NCI-H82 (cell line): ENCODE measurements at regions not wholly inside any gene's neighbourhood (a gene's known extent, or its start where the extent isn't known, plus 50 kb on each side); places are given as distances from the start of the nearest gene placed in this dataset.
"Not testable (repeated sequence)": the region's sequence is repeated elsewhere in the genome, so short reads cannot be mapped to it uniquely, and the experiment has no call there.

Experiments used
- DNase-seq: peaks from one replicate; lab custom pipeline; 2025; lab: John Stamatoyannopoulos, UW

DNA sequence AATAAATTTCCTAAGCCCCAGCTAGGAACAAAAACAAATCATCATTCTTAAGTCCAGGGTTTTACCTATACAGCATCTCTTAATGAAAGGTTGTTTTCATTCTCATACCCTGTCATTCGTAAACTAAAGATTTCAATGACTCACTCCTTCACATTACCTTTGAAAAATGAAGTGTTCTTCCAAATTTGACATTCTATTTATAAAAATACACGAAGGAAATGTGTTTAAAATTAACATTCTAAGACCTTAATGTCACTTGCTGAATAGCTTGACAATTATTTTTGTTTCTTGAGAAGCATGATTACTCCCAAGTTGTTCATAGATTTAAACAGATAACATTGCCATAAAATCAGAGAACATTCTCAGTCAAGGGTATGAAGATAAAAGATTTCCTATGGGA is 1188.3 kb upstream of the SORCS1 start:
- DNase-seq, result no peak

DNA sequence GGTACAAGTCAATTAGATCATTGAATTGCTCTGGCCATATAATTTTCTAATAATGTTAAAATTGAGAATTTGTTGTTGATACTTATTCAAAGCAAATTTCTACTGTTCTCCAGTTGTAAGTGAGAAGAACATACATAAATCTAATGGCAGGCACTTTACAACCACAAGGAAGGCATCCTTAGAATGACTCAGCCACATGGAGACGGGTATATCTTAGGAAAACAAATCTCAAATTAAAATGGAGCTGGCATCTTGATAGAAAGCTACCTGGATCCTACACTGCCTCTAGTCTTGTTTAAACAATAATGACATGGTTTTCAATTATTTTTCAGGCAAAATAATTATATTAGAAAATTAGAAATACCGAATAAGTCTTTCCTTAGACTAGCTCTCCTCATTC is 1183.7 kb upstream of the SORCS1 start:
- DNase-seq, result no peak

DNA sequence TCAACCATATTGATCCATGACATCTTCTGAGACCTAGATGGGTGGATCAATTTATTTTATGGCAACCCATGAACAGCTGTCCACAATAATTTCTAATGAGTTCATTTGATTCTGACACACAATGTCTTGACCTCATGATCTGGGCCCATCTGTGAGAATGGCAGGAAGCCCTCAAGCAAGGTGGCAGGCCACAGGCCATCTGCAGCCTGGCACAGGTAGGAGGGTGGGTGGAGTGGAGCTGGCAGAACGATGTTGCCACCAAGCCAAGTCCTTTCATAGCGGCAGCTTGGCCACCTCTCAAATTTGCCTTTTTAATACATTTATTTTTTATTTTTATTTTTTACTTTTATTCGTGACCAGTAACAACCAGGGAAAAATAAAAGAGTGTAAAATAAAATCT is 1181.6 kb upstream of the SORCS1 start:
- DNase-seq, result no peak

DNA sequence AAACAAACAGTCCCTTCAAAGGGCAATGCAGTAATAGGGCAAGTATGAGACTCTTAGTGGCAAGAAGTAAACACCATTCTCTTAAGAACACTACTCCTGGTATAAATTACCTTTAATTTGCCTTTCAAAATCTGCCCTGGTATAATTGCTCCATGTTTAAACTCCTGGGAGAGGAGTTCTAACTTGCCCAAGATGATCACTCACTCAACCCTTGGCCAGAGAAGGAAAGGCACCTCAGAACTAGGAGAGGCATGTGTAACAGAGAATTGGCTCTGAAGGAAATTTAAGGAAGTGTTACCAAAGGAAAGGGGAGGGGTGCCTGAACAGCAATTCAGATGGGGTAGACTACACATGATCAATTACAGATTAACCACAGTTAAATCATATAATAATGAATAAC is 1173.6 kb upstream of the SORCS1 start:
- DNase-seq, result no peak

DNA sequence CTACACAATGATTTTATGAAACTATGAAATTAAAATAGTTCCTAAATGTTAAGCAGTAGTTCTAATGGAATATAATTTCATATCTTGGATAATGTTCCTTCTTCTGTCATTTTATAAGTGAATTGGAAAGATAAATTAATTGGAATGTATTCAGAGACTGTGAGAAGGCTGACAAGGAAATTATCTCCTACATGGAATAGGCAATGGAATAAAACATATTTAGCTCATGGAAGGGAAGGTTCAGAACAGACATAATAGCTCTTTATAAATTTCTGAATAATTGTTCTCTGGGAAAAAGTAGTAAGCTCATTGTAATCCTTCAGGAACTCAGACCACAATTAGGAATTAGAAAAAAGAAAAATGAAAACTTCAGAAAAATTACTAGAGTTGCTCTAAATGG is 1172.3 kb upstream of the SORCS1 start:
- no peak for DNase-seq

DNA sequence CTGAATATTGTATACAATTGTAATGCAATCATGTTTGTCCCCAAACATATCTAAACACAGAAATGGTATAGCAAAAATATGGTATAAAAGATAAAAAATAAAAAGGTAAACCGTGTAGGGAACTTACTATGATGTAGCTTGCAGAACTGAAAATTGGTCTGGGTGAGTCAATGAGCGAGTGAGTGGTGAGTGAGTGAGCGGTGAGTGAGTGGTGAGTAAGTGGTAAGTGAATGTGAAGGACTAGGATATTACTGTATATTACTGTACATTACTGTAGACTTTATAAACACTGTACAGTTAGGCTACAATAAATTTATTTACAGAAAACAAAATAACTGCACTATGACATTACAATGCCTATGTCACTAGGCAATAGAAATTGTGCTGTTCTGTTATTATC is 1163.2 kb upstream of the SORCS1 start:
- no peak for DNase-seq

DNA sequence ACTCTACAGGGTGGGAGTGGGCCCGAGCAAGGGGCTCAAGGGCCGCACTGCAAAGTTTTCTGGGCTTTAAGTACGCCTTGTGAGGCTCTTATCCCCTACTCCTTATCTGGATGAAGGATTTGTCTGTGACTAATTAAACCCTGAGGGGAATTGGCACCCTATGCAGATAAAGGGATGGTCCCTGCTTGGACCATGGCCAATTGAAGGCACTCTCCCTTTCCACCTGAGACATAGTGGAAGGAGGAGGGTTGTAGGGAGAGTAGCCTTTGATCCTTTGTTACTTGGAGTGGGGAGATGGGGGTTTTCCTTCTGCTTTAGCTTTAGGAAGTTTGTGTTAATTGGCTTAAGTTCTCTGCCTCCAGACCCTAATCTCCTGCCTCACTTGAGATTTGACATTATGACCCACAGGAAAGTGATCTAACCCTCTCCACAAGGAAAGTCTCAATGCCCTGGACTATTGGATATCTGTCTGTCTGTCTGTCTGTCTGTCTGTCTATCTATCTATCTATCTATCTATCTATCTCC is 1158.8 kb upstream of the SORCS1 start:
- peak; percentile 86 for DNase-seq

DNA sequence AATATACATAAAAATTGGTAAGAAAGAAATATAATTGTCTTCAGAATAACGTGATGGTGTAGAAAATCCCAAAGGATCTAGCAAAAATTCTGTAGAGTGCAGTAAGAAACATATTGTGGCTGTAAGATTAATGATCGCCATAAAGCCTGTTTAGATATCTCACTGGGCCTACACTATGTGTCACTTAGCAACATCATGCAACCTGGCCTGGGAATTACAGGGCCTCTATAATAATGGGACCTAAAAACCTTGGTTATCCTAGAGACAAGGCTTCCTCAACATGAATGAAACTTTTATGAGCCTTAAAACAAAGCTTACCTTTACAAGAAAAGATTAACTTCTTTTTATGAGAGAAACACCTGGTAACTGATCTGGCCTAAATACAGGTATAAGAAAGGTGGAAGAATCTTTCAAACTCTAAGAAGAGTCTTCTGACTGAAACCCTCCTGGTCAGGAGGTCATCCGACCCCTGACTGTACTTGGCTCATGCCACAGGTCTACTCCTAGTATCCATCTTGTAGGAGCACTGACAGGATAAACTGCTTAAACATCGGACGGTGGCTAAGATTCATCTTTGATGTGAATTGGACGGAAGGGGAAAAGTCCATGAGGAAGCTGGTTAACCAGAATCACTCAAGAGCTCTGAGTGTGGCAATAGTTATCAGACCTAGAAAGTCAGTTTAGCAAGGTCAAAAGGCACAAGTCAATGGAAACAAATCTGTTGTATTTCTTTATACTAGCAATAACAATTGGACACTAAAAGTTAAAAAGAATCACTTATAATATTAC is 1155.1 kb upstream of the SORCS1 start:
- DNase-seq, result no peak

DNA sequence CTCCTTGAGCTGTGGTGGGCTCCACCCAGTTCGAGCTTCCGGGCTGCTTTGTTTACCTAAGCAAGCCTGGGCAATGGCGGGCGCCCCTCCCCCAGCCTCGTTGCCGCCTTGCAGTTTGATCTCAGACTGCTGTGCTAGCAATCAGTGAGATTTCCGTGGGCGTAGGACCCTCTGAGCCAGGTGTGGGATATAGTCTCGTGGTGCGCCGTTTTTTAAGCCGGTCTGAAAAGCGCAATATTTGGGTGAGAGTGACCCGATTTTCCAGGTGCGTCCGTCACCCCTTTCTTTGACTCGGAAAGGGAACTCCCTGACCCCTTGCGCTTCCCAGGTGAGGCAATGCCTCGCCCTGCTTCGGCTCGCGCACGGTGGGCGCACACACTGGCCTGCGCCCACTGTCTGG is 1151.1 kb upstream of the SORCS1 start:
- not testable (repeated sequence) for DNase-seq

DNA sequence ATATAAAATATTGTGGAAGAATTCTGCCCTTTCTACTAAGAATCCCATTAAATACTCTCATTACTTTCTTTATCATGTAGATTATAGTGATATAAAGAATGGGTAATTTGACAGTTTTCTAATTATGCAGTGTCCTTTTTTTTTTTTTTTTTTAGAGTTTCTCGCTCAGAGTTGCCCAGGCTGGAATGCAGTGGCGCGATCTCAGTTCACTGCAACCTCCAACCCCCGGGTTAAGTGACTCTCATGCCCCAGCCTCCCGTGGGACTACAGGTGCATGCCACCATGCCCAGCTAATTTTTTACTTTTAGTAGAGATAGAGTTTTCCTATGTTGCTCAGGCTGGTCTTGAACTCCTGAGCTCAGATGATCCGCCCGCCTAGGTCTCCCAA is 1143.4 kb upstream of the SORCS1 start:
- DNase-seq, result no peak

DNA sequence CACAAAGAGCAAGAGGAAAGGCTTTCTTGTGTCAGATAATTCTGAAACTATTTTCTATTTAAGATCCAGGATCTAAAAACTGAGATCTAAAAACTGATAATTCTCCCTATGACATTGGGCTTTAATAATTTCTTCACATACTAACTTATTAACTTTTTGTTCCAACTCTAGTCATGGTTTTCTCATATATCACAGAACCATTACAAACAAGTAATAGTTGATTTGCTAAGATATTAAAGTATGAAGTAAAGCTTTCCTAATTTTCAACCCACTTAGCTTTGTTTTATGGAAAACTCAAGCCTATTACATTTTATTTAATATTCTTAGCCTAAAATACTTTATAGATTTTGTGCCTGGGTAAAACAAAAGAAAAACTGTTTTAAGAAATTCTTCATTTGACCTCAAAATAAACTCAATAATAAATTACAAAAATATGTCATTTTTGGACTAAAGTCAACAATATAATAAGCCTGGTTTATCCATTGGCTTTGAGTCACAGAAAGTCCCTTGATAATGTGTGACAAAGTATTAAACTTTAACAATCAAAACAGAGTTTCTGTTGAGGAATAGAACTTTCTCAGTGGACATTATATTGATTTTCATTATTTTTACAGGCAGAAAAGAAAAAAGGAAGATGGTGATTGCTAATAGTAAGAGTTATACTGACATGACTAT is 1142.9 kb upstream of the SORCS1 start:
- no peak for DNase-seq

DNA sequence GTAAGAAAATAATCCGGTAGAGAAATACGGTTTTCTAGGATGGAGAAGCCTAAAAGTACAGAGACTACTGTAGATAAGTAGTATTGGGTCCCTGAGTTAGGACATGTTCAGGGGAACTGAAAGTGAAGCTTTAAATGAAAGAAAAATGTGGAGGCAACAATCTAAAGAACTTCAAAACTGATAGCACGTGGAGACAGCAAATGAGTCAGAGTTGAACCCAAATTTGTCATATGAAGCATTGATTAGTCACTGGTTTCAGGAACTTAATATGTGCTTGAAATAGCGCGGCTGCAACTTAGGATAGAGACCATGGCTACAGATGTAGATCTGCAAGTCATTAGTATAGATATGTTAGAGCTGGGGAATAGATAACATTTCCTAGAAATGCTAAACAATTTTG is 1138.6 kb upstream of the SORCS1 start:
- no peak for DNase-seq

DNA sequence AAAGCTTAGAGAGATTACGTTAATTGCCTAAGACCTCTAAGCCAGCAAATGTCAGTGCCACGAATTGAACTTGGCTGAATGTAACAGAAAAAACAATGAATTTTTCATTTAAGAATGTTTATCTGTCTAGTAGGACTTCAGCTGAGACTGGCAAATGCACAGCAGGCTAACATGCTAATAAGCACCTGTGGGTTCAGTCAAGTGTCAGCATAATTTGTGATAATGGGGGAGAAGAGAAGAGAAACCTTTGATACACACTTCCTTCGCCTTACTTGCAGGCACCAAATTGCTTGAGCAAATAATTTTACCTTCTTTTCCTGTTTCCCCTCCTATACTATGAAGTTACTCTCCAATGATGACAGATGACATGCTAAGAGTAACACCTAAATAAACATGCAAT is 1136.5 kb upstream of the SORCS1 start:
- DNase-seq, result no peak

DNA sequence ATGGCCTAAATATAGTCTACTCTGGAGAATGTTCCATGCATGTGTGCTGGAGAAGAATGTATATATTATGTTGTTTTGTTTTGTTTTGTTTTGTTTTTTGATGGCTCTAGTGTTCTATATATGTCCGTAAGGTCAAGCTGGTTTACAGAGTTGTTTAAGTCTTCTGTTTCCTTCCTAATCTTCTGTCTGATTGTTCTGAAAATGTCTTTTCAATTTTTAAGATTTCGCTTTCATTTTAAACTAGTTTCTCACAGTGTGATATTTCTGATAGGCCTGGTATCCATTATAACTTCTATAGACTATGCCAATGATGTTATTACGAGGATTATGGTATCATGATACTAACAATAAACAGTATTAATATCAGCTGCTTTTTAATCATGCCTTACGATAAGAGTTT is 1126.3 kb upstream of the SORCS1 start:
- no peak for DNase-seq

DNA sequence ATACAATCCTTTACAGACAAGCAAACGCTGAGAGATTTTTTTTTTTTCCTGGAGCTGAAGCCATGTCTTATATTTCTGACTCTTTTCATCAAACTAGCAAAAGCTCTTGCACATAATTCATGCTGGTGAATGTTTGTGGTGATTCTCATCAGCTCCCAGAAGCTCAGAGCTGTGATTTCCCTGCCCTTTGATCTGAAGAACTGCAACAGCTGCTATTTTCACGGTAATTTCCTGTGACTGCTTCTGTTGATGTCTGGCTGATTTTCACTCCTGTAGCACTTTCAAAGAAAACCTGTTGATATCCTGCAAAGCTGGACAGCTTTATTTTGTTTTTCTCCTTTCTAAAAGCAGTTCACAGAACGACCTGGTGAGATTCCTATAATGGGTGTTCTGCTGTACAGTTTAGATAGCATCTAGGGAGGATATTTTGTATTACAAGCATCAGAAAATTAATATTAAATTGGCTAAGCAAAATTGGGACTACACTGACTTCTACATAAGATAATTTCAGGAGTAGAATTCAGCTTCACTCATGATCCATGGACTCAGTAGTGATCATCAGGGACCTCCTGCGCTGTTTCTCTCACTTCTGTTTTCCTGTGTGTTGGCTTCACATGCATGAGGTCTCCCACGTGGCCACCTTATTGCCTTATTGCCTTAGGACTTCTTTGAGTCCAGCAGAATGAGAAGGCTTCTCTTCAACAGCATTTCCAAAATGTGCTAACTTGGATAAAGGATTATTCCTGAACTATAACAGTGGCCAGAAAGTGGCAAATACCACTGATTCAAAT is 1111.6 kb upstream of the SORCS1 start:
- DNase-seq, result no peak

DNA sequence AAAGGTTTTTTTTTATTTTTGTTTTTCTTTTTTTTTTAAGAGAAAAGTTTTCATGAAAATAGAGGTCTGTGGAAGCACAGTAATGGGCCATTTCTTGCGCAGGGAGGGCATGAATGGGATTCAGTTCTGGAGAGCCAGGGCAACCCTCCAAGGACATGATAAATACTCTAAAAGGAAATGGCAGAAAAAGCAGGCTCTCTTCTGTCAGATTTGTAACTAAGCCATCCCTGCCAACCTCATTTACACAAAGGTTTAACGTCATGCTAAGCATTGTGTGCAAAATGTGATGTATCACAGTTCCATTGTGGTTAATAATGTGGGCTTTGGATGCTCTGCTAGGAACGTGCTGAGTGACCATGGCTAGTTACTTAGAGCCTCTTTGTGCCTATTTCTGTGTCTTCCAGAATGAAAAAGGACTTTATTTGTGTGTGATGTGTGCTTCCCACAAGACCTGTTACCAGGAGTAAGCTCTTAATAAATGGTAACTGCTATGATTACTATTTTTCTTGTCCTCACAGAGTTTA is 1095.9 kb upstream of the SORCS1 start:
- DNase-seq, result no peak

DNA sequence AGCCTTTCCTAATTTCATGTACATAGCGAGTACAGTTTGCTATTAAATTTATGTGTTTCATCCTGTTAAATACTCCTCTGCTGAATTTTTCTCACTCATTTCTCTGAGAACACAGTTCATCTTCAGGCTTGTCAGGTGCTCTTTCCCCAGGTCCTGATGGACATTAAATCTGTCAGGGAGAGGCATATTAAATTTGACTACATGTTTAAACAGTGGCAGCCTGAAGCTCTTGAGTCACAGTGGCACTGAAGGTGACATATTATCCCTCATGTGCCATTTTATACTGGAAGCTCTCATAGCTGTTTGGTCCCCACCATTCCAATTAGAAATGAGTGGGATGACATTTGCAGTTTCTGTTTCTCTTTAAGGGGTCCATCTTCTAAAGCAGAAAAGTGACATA is 1089.6 kb upstream of the SORCS1 start:
- DNase-seq, result no peak

DNA sequence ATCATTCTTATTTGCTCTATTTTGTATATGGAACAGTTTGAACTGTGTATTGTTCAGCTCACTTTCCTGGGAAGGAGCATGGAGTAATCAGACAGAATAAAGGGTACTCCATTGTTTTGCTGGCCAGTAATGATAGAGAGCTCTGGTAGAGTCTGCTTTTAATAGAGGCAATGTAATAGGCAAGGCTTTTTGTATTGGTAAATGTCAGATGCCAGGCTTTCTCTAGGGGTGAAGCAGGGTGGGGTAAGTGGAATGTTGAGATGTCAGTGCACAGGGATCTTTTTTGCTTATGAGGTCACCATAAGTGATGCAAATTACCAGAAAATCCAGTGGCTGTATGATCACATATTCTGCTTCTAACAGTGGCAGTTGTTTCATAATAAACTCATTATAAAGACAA is 1088.3 kb upstream of the SORCS1 start:
- no peak for DNase-seq

DNA sequence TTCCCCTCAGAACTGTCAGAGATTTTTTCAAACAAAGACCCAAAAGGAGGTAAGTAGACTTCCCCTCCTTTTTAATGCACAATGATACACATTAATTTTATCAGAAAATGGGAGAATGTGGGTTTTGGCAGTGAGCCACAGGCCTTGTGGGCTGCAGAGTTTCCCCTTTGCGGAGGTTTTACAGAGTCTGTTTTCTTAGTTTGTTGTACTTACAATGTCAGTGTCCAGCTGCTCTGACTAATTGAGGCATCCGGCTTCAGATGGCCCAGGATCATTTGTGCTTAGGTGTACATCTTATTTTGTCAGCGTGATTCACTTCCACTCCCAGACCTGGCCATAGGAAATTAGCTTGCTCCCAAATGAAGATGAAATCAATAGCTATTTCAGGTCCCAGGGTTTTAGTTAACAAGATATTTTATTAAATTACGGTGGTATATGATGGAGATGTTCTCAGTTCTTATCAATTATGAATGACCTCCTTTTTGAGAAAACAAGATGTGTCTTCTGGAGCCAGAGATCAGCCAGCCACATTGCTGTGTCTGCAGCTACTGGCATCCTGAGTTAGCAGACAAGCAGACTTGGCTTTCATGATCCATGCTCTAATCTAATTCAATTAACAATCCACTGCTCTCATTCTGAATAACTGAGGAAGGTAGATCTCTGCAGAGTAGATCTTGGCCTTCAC is 1086.6 kb upstream of the SORCS1 start:
- DNase-seq, result no peak

DNA sequence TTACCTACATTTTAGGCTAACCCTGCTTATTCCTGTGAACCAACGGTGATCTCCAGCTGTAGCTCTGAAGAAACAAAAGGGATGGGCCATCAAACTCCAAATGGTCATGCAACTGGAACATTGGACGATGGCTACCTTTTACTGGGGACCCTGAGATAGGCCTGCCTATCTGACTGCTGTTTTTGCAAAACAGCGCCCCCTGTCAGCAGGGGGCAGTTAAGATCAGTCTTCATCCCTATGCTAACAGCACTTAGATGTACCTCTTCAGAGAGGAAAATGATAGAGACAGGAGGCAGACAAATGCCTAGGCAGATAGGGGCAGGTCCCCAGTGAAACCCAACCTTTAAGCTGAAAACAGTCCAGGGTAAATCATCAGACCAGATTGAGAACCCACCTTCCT is 1085.4 kb upstream of the SORCS1 start:
- peak; percentile 29 for DNase-seq

DNA sequence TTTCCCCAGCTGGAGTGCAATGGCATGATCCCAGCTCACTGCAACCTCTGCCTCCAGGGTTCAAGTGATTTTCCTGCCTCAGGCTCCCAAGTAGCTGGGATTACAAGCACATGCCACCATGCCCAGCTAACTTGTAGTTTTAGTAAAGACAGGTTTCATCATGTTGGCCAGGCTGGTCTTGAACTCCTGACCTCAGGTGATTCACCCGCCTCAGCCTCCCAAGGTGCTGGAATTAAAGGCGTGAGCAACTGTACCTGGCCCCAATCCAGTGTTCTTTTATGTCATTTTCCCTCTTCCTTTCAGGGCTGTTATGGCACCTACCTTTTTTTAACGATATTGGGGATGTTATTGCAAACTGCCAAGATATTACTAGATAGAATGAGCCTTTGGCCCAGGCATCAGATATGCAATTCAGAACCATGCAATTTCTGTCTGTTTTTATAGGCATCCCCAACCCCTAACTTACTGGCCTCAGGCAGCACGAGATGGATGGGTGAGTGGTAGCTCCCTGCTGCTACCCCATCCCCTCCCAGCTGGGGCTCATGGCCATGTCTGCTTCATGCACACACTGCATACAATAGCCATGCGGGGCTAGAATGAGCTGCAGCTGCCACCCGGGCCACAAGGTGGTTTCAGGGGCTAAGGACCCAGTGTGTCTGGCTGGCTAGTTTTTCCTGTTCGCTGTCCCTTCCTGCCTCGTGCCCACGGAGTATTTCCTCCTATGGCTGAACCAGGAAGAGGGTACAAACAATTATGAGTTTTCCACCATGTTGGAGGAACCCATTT is 1080.1 kb upstream of the SORCS1 start:
- DNase-seq, result no peak
